ENCODE measurements at regions not wholly inside any gene's neighbourhood (a gene's known extent, or its start where the extent isn't known, plus 50 kb on each side); places are given as distances from the start of the nearest gene placed in this dataset.

DNA sequence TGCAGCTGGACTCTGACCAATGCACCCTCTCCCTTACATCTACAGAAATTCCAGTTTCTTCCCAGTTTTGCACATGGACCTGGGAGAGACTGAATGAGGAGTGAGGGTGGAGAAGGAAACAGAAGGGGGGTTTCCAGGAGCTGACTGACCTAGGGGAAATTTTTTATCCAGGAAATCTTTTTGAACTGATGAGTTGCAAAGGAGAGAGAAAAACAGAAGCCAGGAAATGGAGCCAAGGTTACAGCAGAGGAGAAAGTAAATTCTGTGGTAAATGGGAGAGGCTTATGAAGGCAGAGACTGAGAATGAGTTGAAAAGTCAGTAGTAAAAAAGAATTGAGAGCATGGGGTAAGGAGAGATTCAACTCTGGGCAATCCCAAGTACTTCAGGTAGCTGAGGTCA lies 192.8 kb downstream of the SMIM20 start:
- DNase-seq: no peak

DNA sequence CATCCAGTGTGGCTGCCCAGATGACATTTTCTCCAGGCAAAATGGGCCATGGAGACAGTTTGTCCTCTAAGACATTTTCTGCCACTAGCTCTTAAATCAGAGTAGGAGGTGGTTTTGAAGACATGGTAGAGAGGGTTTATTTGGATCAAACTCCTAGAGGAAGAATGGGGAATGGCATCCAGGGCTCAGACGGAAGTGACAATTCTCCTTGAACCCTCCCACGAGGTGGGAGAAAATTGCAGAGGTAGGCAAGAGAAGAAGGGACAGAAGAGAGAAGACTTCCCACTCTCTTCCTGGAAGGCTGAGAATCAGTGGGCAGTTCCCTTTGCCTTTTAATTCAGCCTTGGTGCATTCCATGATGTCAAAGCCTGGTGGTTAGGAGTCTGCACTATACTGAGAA lies 194.0 kb downstream of the SMIM20 start:
- no peak for DNase-seq

GRCh38 chr4:26110493-26110892 lies 196.5 kb downstream of the SMIM20 start:
- DNase-seq: no peak

- no peak for DNase-seq
Observed at GRCh38 chr4:26113339-26113940, 199.4 kb downstream of the SMIM20 start.

DNA sequence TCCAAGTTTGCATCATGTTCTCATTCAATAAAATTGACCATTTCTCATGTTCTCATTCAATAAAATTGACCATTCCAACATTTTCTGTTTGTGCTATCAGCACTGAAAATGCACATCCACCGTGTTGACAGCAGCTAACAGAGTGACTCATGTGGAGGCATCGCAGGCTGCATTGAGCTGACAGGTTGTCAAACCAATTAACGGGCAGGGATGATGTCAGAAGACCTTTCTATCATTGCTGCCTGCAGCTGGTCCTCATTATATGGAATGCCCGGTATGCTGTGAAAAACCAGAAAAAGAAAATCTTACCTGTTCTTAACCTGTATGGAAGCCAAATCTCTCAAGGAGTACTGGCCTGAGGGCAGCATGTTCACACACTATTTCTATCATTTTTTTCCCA lies 202.0 kb downstream of the SMIM20 start:
- no peak for DNase-seq

DNA sequence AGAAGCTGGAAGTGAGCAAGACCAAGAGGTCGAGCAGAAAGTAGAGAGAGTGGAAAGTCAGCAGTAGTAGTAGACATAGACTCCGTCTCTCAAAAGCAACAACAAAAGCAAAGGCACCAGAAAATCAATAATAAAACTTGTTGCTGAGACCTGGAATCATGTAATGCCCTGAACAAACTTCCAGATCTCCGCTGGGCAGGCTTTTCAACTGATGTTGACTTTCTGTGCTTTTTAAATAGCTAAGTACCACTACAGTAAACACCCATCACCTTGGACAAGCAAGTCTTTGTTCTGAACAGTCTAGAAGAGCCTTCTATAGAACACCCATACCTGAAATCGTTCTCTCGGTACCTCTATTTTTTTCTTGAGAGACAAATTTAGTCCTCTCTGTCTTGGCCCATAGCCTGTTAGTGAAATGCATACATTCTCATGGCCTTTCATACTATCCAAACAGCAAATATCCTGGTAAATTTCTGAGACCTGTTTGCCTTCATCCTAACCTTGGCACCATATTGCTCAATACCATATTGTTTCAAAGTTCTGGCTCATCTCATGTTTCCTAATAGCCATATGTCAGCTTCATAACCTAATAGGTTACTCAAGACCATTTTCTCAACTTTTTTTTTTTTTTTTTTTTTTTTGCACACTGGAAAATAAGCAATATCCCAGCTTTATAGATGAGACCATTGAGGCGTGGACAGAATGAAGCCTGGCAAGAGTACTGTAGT lies 200.6 kb upstream of the RBPJ start:
- no peak for DNase-seq

DNA sequence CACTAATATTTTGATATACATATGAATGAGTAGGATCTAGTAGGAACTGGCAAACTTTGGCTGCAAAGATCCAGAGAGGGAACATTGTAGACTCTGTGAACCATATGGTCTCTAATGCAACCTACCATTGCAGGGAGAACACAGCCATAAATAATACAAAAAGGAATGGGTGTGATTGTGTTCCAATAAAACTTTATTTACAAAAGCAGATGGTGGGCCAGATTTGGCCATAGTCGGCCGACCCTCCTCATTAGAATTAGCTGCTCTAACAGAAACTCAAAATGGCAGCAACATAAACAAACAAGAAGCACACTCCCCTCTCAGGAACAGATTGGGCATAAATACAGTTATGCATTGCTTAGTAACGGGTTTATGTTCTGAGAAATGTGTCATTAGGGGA lies 198.1 kb upstream of the RBPJ start:
- no peak for DNase-seq

GRCh38 chr4:26124753-26125321 lies 196.0 kb upstream of the RBPJ start:
- DNase-seq: no peak

GRCh38 chr4:26126143-26126718 lies 194.6 kb upstream of the RBPJ start:
- no peak for DNase-seq

GRCh38 chr4:26126994-26127393 lies 193.8 kb upstream of the RBPJ start:
- DNase-seq: no peak

GRCh38 chr4:26127851-26128337 lies 192.9 kb upstream of the RBPJ start:
- DNase-seq: no peak

GRCh38 chr4:26130173-26130572 lies 190.6 kb upstream of the RBPJ start:
- no peak for DNase-seq

GRCh38 chr4:26130841-26131432 lies 189.9 kb upstream of the RBPJ start:
- no peak for DNase-seq

GRCh38 chr4:26131711-26132110 lies 189.1 kb upstream of the RBPJ start:
- no peak for DNase-seq

- DNase-seq: no peak
Observed at GRCh38 chr4:26132858-26133257, 188.0 kb upstream of the RBPJ start.

DNA sequence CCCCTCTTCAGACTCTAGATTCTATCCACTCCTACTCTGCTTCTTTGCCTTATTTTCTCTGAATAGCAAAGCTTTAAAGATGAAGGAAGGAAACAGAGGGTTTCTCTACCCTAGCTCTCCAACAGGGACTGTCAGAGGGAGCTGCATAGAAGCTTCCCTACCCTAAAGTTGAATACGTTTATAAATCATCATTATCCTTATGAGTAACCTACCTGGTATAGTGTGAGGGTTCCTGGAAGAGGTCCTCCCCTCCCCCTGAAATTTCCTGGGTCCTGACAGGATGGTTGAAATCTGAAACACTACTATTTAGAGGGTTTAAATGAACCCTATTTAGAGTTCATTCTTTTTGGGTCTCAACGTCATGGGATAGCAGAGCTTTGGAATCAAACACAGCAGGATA lies 187.0 kb upstream of the RBPJ start:
- DNase-seq: no peak

- no peak for DNase-seq
Observed at GRCh38 chr4:26135331-26135730, 185.5 kb upstream of the RBPJ start.

- DNase-seq: no peak
Observed at GRCh38 chr4:26136615-26137014, 184.2 kb upstream of the RBPJ start.

- DNase-seq: no peak
Observed at GRCh38 chr4:26137288-26137687, 183.5 kb upstream of the RBPJ start.

GRCh38 chr4:26139310-26139924 lies 181.4 kb upstream of the RBPJ start:
- DNase-seq: no peak

DNA sequence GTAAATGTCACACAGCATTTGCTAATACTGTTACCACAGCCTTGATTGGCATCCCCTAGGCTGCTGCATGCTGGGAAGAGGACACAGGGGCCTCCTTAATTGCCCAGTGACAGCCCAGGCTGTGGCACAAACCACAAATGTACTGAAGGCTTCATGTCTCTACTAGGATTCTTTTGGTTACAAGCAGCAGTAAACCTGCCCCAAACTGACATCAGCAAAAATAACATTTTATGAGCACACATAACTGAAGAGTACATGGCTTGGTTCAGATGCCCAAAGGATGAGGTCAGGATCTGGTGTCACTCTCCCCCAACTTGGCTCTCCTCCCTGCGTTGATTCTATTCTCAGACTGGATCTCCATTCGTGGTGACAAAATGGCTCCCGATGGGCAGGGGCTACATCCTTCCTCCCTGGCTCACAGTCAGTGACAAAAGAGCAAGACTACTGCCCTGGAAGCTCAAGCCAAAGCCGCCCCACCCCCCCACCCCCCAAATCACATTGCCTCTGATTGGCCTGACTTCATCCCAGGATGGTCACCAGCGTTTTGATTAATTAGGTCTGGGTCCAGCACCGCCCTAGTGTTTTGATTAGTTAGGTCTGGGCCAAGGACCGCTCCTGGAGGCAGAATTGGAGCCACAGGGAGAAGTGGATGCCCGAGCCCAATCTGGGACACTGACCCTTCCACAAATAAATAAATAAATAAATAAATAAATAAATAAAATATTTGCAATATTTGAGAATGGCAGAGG lies 180.5 kb upstream of the RBPJ start:
- no peak for DNase-seq

DNA sequence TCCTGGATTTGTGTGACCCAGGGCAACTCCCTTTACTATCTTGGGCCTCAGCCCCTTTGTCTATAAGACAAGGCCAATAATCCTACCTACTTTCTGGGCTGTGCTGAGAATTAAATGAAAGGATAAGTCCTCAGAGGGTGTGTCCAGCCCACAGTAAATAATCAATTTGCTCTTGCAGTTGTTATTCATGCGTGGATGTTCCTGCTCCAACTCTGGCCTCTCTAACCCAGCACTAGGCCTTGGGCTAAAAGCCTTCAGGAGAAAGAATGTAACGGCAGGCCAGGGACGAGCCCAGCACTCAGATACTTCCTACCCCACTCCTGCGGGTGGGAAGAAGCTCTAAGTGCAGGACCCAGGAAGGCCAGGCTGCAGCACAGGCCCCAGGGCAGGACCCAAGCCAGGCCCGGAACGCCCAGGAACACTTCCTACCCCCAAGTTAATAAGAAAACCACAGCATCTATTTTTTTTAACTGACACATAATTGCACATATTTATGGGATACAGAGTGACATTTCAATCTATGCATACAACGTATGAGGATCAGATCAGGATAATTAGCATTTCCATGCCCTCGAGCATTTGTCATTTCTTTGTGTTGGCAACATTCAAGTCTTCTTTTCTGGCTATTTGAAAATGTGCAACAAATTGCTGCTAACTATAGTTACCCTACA lies 179.6 kb upstream of the RBPJ start:
- DNase-seq: no peak
